ENCODE measurements at regions not wholly inside any gene's neighbourhood (a gene's known extent, or its start where the extent isn't known, plus 50 kb on each side); places are given as distances from the start of the nearest gene placed in this dataset.

GRCh38 chr13:73433890-73434289 is 375.1 kb downstream of the KLF5 start:
- Histone ChIP-seq H3K79me2 (replicated peaks; ENCODE audit: insufficient read depth, low read length) (no peaks in the 10 kb centered on the region), H3F3A (ENCODE audit: insufficient read depth, low read length, poor library complexity, severe bottlenecking) (no peaks in the 10 kb centered on the region), H3K27me3 (ENCODE audit: insufficient read depth, low read depth, low read length) (no peaks in the 10 kb centered on the region), H3K27ac (ENCODE audit: low read length) (no peak overlapping the region), H3K9ac (ENCODE audit: low read length) (no peak overlapping the region), H2AFZ (ENCODE audit: low read depth, low read length) (no peak overlapping the region), H3K9me3 (ENCODE audit: low read length) (no peaks in the 10 kb centered on the region), H3K4me2 (ENCODE audit: low read length) (no peak overlapping the region), H3K9me2 (ENCODE audit: insufficient read depth, low read length) (no peaks in the 10 kb centered on the region), H3K36me3 (ENCODE audit: insufficient read depth, low read length) (no peaks in the 10 kb centered on the region), H4K20me1 (ENCODE audit: insufficient read depth) (no peaks in the 10 kb centered on the region), H3K4me3 (ENCODE audit: low read length) (no peak overlapping the region)
- no peak for TF ChIP-seq EP300 (conservative IDR thresholded peaks at IDR 0.05; ENCODE audit: poor library complexity, severe bottlenecking)
- no peak for TF ChIP-seq REST (IDR thresholded peaks at IDR 0.05; ENCODE audit: borderline replicate concordance)
- TF ChIP-seq POLR2AphosphoS5 (IDR thresholded peaks at IDR 0.05) = no peak
- TF ChIP-seq RAD21 (conservative IDR thresholded peaks at IDR 0.05) = no peak
- TF ChIP-seq TAF1 (IDR thresholded peaks at IDR 0.05; ENCODE audit: low read depth) = no peak
- TF ChIP-seq SMC3 (conservative IDR thresholded peaks at IDR 0.05; ENCODE audit: poor library complexity) = no peak
- TF ChIP-seq CTCF (IDR thresholded peaks at IDR 0.05; ENCODE audit: poor library complexity, severe bottlenecking) = no peak
- TF ChIP-seq EZH2 (IDR thresholded peaks at IDR 0.05; ENCODE audit: borderline replicate concordance, insufficient read depth, low read length, poor library complexity, severe bottlenecking) = no peak
- no peak for TF ChIP-seq MXI1 (conservative IDR thresholded peaks at IDR 0.05; ENCODE audit: poor library complexity, severe bottlenecking)

GRCh38 chr13:73433458-73433857 is 374.7 kb downstream of the KLF5 start:
- H3K9me2 ChIP-seq (ENCODE audit: insufficient read depth, low read length) = no peaks in the 10 kb centered on the region
- no peaks in the 10 kb centered on the region for H4K20me1 ChIP-seq (ENCODE audit: insufficient read depth)
- H3F3A ChIP-seq (ENCODE audit: insufficient read depth, low read length, poor library complexity, severe bottlenecking) = no peaks in the 10 kb centered on the region
- TF ChIP-seq SMC3 (conservative IDR thresholded peaks at IDR 0.05; ENCODE audit: poor library complexity) (no peak), POLR2AphosphoS5 (IDR thresholded peaks at IDR 0.05) (no peak), EP300 (conservative IDR thresholded peaks at IDR 0.05; ENCODE audit: poor library complexity, severe bottlenecking) (no peak), CTCF (IDR thresholded peaks at IDR 0.05; ENCODE audit: poor library complexity, severe bottlenecking) (no peak), REST (IDR thresholded peaks at IDR 0.05; ENCODE audit: borderline replicate concordance) (no peak), MXI1 (conservative IDR thresholded peaks at IDR 0.05; ENCODE audit: poor library complexity, severe bottlenecking) (no peak), EZH2 (IDR thresholded peaks at IDR 0.05; ENCODE audit: borderline replicate concordance, insufficient read depth, low read length, poor library complexity, severe bottlenecking) (no peak), TAF1 (IDR thresholded peaks at IDR 0.05; ENCODE audit: low read depth) (no peak), RAD21 (conservative IDR thresholded peaks at IDR 0.05) (no peak)
- H3K4me3 ChIP-seq (ENCODE audit: low read length) = no peak overlapping the region
- no peaks in the 10 kb centered on the region for H3K79me2 ChIP-seq (replicated peaks; ENCODE audit: insufficient read depth, low read length)
- H3K9ac ChIP-seq (ENCODE audit: low read length) = no peak overlapping the region
- no peak overlapping the region for H3K27ac ChIP-seq (ENCODE audit: low read length)
- no peaks in the 10 kb centered on the region for H3K27me3 ChIP-seq (ENCODE audit: insufficient read depth, low read depth, low read length)
- no peak overlapping the region for H3K4me2 ChIP-seq (ENCODE audit: low read length)
- no peaks in the 10 kb centered on the region for H3K36me3 ChIP-seq (ENCODE audit: insufficient read depth, low read length)
- no peaks in the 10 kb centered on the region for H3K9me3 ChIP-seq (ENCODE audit: low read length)
- no peak overlapping the region for H2AFZ ChIP-seq (ENCODE audit: low read depth, low read length)

Data from neural cell (in vitro differentiated cells).